ENCODE measurements at regions not wholly inside any gene's neighbourhood (a gene's known extent, or its start where the extent isn't known, plus 50 kb on each side); places are given as distances from the start of the nearest gene placed in this dataset.
"Not testable (repeated sequence)": the region's sequence is repeated elsewhere in the genome, so short reads cannot be mapped to it uniquely, and the experiment has no call there.

GRCh38 chr3:87548271-87548670, 271.9 kb upstream of the POU1F1 start:
- ATAC-seq: no peak
- no peak for TF ChIP-seq EP300 (IDR thresholded peaks at IDR 0.05)
- TF ChIP-seq POLR2A (IDR thresholded peaks at IDR 0.05): no peak
- no peak for TF ChIP-seq CTCF (IDR thresholded peaks at IDR 0.05)
- TF ChIP-seq POLR2AphosphoS5 (IDR thresholded peaks at IDR 0.05): no peak
- Histone ChIP-seq H3K4me1 (no peaks in the 10 kb centered on the region), H3K27me3 (no peaks in the 10 kb centered on the region), H3K9me3 (no peaks in the 10 kb centered on the region), H3K36me3 (no peaks in the 10 kb centered on the region), H3K4me3 (no peak overlapping the region), H3K27ac (no peak overlapping the region)
- WGBS, 2 donors (ENCODE audit: low coverage in 1 of 2): 70 to 75% methylated on average over 4 of the region's 4 CpGs

GRCh38 chr3:87546216-87546615, 269.8 kb upstream of the POU1F1 start:
- no peak for TF ChIP-seq EP300 (IDR thresholded peaks at IDR 0.05)
- no peak for TF ChIP-seq POLR2A (IDR thresholded peaks at IDR 0.05)
- TF ChIP-seq CTCF (IDR thresholded peaks at IDR 0.05): no peak
- no peak for TF ChIP-seq POLR2AphosphoS5 (IDR thresholded peaks at IDR 0.05)
- ATAC-seq: no peak
- Histone ChIP-seq H3K27me3 (no peaks in the 10 kb centered on the region), H3K27ac (no peak overlapping the region), H3K4me3 (no peak overlapping the region), H3K36me3 (no peaks in the 10 kb centered on the region), H3K9me3 (no peaks in the 10 kb centered on the region), H3K4me1 (no peaks in the 10 kb centered on the region)
- 85 to 86% methylated on average over 4 to 5 of the region's 5 CpGs for WGBS, 2 donors (ENCODE audit: low coverage in 1 of 2)

GRCh38 chr3:87543408-87543807, 267.0 kb upstream of the POU1F1 start:
- H3K9me3 ChIP-seq, H3K4me1 ChIP-seq, H3K27ac ChIP-seq, H3K27me3 ChIP-seq, H3K4me3 ChIP-seq, H3K36me3 ChIP-seq, ATAC-seq: not testable (repeated sequence)
- 73 to 74% methylated on average over 1 to 2 of the region's 2 CpGs for WGBS, 2 donors (ENCODE audit: low coverage in 1 of 2)

- H3K4me3 ChIP-seq: no peak overlapping the region
- H3K9me3 ChIP-seq: no peaks in the 10 kb centered on the region
- WGBS, 2 donors (ENCODE audit: low coverage in 1 of 2): 64 to 76% methylated on average over 3 of the region's 3 CpGs
- H3K27ac ChIP-seq: no peak overlapping the region
- no peak for ATAC-seq
- TF ChIP-seq CTCF (IDR thresholded peaks at IDR 0.05): no peak
- no peaks in the 10 kb centered on the region for H3K36me3 ChIP-seq
- H3K27me3 ChIP-seq: no peaks in the 10 kb centered on the region
- no peaks in the 10 kb centered on the region for H3K4me1 ChIP-seq
These were observed 265.3 kb upstream of the POU1F1 start for GRCh38 chr3:87541723-87542122.

- WGBS, 2 donors (ENCODE audit: low coverage in 1 of 2): 82 to 90% methylated on average over 4 of the region's 5 CpGs
- not testable (repeated sequence) for H3K4me3 ChIP-seq, ATAC-seq
These were observed 262.3 kb upstream of the POU1F1 start for GRCh38 chr3:87538722-87539121.

GRCh38 chr3:87509401-87509800, 233.0 kb upstream of the POU1F1 start:
- no peak for ATAC-seq
- Histone ChIP-seq H3K4me3 (no peak overlapping the region), H3K27ac (no peak overlapping the region), H3K36me3 (no peaks in the 10 kb centered on the region), H3K27me3 (no peaks in the 10 kb centered on the region), H3K4me1 (no peaks in the 10 kb centered on the region), H3K9me3 (no peaks in the 10 kb centered on the region)
- WGBS, 2 donors (ENCODE audit: low coverage in 1 of 2): 48 to 86% methylated on average over 6 of the region's 11 CpGs
- TF ChIP-seq EP300 (IDR thresholded peaks at IDR 0.05) (no peak), CTCF (IDR thresholded peaks at IDR 0.05) (no peak), POLR2AphosphoS5 (IDR thresholded peaks at IDR 0.05) (no peak), POLR2A (IDR thresholded peaks at IDR 0.05) (no peak)

More at GRCh38 chr3:87538722-87539121, 262.3 kb upstream of the POU1F1 start:
- not testable (repeated sequence) for H3K27ac ChIP-seq, H3K4me1 ChIP-seq, H3K9me3 ChIP-seq, H3K36me3 ChIP-seq, H3K27me3 ChIP-seq

Measured in gastroesophageal sphincter (tissue), 4 donors.